ENCODE measurements at regions not wholly inside any gene's neighbourhood (a gene's known extent, or its start where the extent isn't known, plus 50 kb on each side); places are given as distances from the start of the nearest gene placed in this dataset.

- no peak for DNase-seq (ENCODE audit: low read depth)
- TF ChIP-seq CTCF (IDR thresholded peaks at IDR 0.05; ENCODE audit: control insufficient read depth, insufficient read depth, low read depth, low read length, missing control alignments), result no peak
- H3K4me3 ChIP-seq (ENCODE audit: control insufficient read depth, low read depth, low read length), result no peak overlapping the region
Observed at GRCh38 chr4:166577639-166578038, 656.7 kb downstream of the SPOCK3 start.

- no peak overlapping the region for H3K4me3 ChIP-seq (ENCODE audit: control insufficient read depth, low read depth, low read length)
- no peak for DNase-seq (ENCODE audit: low read depth)
- TF ChIP-seq CTCF (IDR thresholded peaks at IDR 0.05; ENCODE audit: control insufficient read depth, insufficient read depth, low read depth, low read length, missing control alignments), result no peak
Observed at GRCh38 chr4:166585491-166585890, 648.8 kb downstream of the SPOCK3 start.

- no peak for DNase-seq (ENCODE audit: low read depth)
- peak; percentile 47 for TF ChIP-seq CTCF (IDR thresholded peaks at IDR 0.05; ENCODE audit: control insufficient read depth, insufficient read depth, low read depth, low read length, missing control alignments)
Observed at GRCh38 chr4:166594326-166594946, 639.9 kb downstream of the SPOCK3 start.

GRCh38 chr4:166600264-166600663 lies 634.0 kb downstream of the SPOCK3 start:
- no peak for TF ChIP-seq CTCF (IDR thresholded peaks at IDR 0.05; ENCODE audit: control insufficient read depth, insufficient read depth, low read depth, low read length, missing control alignments)
- H3K4me3 ChIP-seq (ENCODE audit: control insufficient read depth, low read depth, low read length), result no peak overlapping the region

More at GRCh38 chr4:166594326-166594946, 639.9 kb downstream of the SPOCK3 start:
- no peak overlapping the region for H3K4me3 ChIP-seq (ENCODE audit: control insufficient read depth, low read depth, low read length)

GRCh38 chr4:166602068-166602467 lies 632.2 kb downstream of the SPOCK3 start:
- no peak for DNase-seq (ENCODE audit: low read depth)
- TF ChIP-seq CTCF (IDR thresholded peaks at IDR 0.05; ENCODE audit: control insufficient read depth, insufficient read depth, low read depth, low read length, missing control alignments), result no peak
- H3K4me3 ChIP-seq (ENCODE audit: control insufficient read depth, low read depth, low read length), result no peak overlapping the region

More at GRCh38 chr4:166600264-166600663, 634.0 kb downstream of the SPOCK3 start:
- no peak for DNase-seq (ENCODE audit: low read depth)

GRCh38 chr4:166622425-166622977 lies 611.8 kb downstream of the SPOCK3 start:
- no peak overlapping the region for H3K4me3 ChIP-seq (ENCODE audit: control insufficient read depth, low read depth, low read length)
- no peak for TF ChIP-seq CTCF (IDR thresholded peaks at IDR 0.05; ENCODE audit: control insufficient read depth, insufficient read depth, low read depth, low read length, missing control alignments)
- no peak for DNase-seq (ENCODE audit: low read depth)
